ENCODE measurements at regions not wholly inside any gene's neighbourhood (a gene's known extent, or its start where the extent isn't known, plus 50 kb on each side); places are given as distances from the start of the nearest gene placed in this dataset.
"Not testable (repeated sequence)": the region's sequence is repeated elsewhere in the genome, so short reads cannot be mapped to it uniquely, and the experiment has no call there.

DNA sequence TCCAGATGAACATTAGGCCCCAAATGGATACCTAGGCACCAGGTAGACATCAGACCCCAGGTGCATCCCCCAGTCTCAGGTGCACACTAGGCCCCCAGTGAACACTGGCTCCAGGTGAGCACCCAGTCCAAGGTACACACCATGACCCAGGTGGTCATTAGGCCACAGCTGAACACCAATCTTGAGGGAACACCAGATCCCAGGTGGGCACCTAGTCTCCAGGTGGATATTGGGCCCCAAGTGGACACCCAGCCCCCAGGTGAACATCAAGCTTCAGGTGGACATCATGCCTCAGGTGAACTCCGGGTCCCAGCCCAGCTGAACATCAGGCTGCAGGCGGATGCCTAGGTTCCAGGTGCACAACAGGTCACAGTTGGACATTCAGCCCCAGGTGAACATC is 196.5 kb downstream of the POTEG start:
- TF ChIP-seq, protein P1, sequence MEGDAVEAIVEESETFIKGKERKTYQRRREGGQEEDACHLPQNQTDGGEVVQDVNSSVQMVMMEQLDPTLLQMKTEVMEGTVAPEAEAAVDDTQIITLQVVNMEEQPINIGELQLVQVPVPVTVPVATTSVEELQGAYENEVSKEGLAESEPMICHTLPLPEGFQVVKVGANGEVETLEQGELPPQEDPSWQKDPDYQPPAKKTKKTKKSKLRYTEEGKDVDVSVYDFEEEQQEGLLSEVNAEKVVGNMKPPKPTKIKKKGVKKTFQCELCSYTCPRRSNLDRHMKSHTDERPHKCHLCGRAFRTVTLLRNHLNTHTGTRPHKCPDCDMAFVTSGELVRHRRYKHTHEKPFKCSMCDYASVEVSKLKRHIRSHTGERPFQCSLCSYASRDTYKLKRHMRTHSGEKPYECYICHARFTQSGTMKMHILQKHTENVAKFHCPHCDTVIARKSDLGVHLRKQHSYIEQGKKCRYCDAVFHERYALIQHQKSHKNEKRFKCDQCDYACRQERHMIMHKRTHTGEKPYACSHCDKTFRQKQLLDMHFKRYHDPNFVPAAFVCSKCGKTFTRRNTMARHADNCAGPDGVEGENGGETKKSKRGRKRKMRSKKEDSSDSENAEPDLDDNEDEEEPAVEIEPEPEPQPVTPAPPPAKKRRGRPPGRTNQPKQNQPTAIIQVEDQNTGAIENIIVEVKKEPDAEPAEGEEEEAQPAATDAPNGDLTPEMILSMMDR (IDR thresholded peaks at IDR 0.05 in 4 of 5, conservative IDR thresholded peaks at IDR 0.05 in 1 of 5), result not testable (repeated sequence)
- TF ChIP-seq POLR2A (IDR thresholded peaks at IDR 0.05), result not testable (repeated sequence)

Measured in gastrocnemius medialis (tissue), 4 donors.